Retinal pigment epithelial cell (primary cell): ENCODE measurements at regions not wholly inside any gene's neighbourhood (a gene's known extent, or its start where the extent isn't known, plus 50 kb on each side); places are given as distances from the start of the nearest gene placed in this dataset.

Source experiments
- DNase-seq: peaks from one replicate; pipeline ENCODE4 v3.0.0-alpha.2; 2010; ENCODE audit warnings: low read depth
- H3K4me3 ChIP-seq: 2 replicates; pipeline ENCODE4 v1.5.1; 2011; ENCODE audit warnings: mild to moderate bottlenecking, low read length, control low read depth, moderate library complexity
- TF ChIP-seq, protein P1 (sequence below): conservative IDR thresholded peaks from 2 replicates; pipeline ENCODE4 v1.5.1; 2011; ENCODE audit warnings: low read depth, low read length, control low read depth, inconsistent platforms

DNA sequence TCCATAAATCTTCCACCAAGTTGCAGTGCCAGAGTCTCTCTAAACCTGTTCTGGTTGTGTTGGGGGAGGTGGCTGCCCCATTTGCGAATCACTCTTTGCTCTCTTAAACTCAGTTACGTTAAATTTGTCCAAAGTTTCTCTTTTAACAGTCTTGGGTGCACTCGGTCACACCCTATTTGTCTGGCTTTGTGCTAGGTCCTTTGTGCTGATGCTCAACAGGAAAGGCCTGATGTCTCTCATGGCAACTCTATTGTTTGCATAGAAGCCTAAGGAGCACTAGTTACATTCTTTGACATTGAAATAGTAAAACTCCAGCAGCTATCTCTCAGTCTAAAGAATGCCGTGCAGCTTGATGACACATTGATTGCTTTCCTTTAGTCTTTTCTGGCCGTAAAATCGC is 105.1 kb downstream of the TRMT11 start:
- TF ChIP-seq, protein P1, sequence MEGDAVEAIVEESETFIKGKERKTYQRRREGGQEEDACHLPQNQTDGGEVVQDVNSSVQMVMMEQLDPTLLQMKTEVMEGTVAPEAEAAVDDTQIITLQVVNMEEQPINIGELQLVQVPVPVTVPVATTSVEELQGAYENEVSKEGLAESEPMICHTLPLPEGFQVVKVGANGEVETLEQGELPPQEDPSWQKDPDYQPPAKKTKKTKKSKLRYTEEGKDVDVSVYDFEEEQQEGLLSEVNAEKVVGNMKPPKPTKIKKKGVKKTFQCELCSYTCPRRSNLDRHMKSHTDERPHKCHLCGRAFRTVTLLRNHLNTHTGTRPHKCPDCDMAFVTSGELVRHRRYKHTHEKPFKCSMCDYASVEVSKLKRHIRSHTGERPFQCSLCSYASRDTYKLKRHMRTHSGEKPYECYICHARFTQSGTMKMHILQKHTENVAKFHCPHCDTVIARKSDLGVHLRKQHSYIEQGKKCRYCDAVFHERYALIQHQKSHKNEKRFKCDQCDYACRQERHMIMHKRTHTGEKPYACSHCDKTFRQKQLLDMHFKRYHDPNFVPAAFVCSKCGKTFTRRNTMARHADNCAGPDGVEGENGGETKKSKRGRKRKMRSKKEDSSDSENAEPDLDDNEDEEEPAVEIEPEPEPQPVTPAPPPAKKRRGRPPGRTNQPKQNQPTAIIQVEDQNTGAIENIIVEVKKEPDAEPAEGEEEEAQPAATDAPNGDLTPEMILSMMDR = no peak
- no peak for DNase-seq
- H3K4me3 ChIP-seq = no peak overlapping the region

DNA sequence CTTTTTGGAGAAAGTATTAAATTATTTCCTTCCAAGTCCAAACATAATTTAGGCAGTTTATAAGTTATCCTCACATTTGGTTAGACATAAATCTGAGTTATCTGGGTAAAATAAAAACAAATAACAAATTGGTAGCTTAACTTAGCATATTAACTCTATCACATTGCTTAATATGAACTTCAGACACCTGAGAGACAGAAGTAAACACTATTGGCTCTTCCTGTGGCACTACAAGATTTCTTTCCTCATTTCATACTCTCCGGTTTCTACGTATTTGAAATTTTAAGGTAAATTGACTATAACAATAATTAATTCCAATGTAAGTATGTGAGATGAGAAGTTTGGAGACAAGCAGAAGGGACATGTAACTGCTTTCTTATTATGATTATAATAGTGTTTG is 106.8 kb downstream of the TRMT11 start:
- no peak for DNase-seq
- no peak overlapping the region for H3K4me3 ChIP-seq
- TF ChIP-seq, protein P1 = no peak

DNA sequence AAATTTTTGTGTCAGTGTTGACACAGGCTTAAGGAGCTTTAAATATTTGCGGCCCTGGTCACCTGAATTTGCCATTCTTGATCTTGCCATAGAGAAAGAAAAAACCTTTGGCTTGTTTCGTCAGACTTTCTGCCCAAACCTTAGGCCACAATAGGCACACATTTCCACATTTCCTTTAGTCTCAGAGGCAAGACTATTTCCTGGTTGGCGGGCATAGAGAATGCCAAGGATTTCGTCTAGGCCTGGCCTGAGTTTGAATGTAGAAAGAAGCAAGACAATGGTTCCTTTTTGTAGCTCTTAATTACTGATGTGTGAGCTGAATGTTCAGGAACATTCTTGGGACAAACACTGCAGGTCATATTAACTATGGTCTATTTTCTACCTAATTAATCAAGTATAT is 108.1 kb downstream of the TRMT11 start:
- TF ChIP-seq, protein P1 = no peak
- no peak for DNase-seq

DNA sequence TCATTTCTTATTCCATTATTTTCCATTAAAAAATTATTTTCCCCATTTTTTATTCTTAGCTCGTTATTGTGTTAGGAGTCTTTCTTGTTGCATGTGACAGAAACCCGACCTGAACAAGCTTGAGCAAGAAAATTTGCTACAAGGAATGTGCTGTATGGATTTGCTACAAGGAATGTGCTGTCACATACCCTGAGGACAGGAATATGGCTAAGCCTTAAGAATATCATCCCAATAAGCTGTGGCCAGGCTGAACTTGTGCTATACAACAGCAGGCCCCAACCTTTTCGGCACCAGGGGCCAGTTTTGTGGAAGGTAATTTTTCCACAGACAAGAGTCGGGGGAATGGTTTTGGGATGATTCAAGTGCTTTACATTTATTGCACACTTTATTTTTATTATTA is 114.0 kb downstream of the TRMT11 start:
- TF ChIP-seq, protein P1 = no peak
- DNase-seq = no peak
- no peak overlapping the region for H3K4me3 ChIP-seq

More for the DNA sequence above, 108.1 kb downstream of the TRMT11 start:
- H3K4me3 ChIP-seq = no peak overlapping the region

DNA sequence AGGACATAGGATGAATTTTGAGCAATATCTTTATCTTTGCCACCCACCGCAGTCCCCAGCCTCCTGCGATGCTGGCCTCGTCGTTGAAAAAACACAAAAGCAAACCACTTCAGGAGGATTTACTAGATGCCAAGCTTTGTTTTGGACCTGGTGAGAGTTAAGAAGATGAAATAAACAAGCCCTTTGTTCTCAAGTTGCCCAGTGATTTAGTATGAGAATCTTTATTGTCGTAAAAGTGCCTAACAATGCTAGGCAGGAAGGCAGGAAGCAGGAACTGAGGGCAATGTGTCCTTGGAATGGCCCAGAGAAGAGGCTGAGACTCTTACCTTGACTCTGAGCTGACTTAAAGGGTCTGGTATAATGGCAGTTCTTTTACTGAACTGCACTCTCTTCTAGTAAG is 116.0 kb downstream of the TRMT11 start:
- H3K4me3 ChIP-seq = no peak overlapping the region
- TF ChIP-seq, protein P1 = no peak
- no peak for DNase-seq

DNA sequence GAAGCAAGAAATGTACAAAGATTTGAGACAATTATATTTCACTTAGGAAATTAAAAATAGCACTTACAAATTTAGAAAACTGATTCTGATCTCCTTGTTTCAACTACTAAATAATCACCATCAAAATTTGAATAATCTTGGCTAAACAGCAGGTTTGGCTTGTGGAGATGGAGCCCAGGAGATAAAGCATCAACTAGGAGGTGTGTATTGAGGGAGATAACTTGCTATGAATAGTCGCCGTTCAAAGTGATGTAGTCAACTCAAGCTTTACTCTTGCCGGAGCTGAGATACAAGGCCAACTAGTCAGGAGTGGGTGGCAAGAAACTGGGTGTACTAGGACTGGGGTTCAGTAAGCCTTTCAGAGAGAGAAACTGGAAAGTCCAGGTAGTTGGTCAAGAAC is 117.7 kb downstream of the TRMT11 start:
- no peak for DNase-seq
- TF ChIP-seq, protein P1 = no peak
- no peak overlapping the region for H3K4me3 ChIP-seq

DNA sequence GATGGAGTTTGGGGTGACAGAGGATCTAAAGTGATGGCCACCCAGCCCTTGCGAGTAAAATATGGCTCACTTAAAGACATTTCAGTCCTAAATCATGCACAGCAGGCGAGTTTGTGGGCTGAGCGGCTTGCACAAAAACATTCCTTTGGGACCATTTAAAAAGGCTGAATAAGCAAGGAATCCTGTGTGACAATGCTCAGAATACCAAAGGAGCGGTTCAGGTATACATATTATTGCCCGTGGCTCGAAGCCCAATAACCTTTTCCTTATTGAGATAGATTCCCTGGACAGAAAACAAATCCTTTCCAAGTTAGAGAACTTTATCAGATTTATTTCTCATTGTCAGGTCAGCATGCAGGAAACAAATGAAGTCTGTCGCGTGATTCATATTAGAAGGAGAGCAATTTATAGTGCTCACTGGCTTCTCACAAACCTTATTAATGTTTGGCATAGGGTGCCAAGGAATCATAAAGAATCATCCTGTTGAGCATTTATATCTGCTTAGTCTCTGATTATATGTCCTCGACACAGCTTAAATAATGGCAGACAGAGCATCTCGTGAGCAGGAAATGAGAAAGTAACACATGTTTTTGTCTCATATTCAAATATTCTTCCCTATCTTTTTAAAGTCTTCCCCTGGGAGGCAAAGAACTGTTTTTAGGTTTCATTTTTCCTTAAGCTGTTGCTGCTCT is 121.3 kb downstream of the TRMT11 start:
- TF ChIP-seq, protein P1 = no peak
- H3K4me3 ChIP-seq = no peak overlapping the region
- DNase-seq = no peak
